ENCODE measurements at regions not wholly inside any gene's neighbourhood (a gene's known extent, or its start where the extent isn't known, plus 50 kb on each side); places are given as distances from the start of the nearest gene placed in this dataset.

DNA sequence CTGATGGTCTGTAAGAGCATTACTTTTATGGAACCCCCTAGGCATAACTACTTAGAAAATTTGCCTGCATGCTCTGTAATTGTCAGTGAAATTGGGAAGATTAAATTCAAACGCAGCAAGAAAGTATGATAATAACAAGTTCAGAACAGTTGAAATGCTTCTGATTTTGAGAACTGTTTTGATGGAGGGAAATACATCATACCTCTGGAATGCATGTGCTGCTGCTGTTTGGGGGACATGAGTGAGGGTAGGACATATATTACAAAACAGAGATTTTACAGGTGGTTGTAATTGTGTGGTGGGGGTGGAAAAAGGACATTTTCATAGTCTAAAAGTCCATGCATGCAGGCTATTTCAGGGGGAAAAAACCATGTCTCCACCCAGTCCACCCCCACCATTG lies 135.0 kb upstream of the DPH6 start:
- intact Hi-C loops (cut with micrococcal nuclease; ENCODE audit: unreplicated experiment) = no loop called here

GRCh38 chr15:35686347-35686746 lies 140.4 kb upstream of the DPH6 start:
- Histone ChIP-seq H3K9me3 (no peaks in the 10 kb centered on the region), H3K4me1 (no peaks in the 10 kb centered on the region), H3K27me3 (replicated peaks; ENCODE audit: control insufficient read depth, insufficient read depth, low read length) (no peaks in the 10 kb centered on the region), H3K36me3 (ENCODE audit: control insufficient read depth, insufficient read depth, low read length) (no peaks in the 10 kb centered on the region), H3K4me3 (ENCODE audit: low read depth, low read length) (no peak overlapping the region)
- TF ChIP-seq, protein P1, sequence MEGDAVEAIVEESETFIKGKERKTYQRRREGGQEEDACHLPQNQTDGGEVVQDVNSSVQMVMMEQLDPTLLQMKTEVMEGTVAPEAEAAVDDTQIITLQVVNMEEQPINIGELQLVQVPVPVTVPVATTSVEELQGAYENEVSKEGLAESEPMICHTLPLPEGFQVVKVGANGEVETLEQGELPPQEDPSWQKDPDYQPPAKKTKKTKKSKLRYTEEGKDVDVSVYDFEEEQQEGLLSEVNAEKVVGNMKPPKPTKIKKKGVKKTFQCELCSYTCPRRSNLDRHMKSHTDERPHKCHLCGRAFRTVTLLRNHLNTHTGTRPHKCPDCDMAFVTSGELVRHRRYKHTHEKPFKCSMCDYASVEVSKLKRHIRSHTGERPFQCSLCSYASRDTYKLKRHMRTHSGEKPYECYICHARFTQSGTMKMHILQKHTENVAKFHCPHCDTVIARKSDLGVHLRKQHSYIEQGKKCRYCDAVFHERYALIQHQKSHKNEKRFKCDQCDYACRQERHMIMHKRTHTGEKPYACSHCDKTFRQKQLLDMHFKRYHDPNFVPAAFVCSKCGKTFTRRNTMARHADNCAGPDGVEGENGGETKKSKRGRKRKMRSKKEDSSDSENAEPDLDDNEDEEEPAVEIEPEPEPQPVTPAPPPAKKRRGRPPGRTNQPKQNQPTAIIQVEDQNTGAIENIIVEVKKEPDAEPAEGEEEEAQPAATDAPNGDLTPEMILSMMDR (IDR thresholded peaks at IDR 0.05; ENCODE audit: insufficient read depth in 1 of 2, low read depth in 1 of 2, low read length in 1 of 2, severe bottlenecking in 1 of 2, unreplicated experiment in 1 of 2) = no peak
- no peak for DNase-seq
- intact Hi-C loops (cut with micrococcal nuclease; ENCODE audit: unreplicated experiment) = no loop called here
- H3K27ac Mint-ChIP-seq (ENCODE audit: unreplicated experiment) = no peak overlapping the region
- H3K9me3 Mint-ChIP-seq (ENCODE audit: unreplicated experiment) = peaks cover 6% of the 10 kb centered on the region
- H3K27me3 Mint-ChIP-seq (ENCODE audit: insufficient read depth, unreplicated experiment) = no peaks in the 10 kb centered on the region
- no peaks in the 10 kb centered on the region for H3K36me3 Mint-ChIP-seq (ENCODE audit: insufficient read depth, unreplicated experiment)
- BruUV-seq (replicated peaks) = no TSS peak
- POLR2A ChIA-PET = no interaction called here
- CTCF ChIA-PET = no interaction called here
- peaks cover 12% of the 10 kb centered on the region for H3K4me1 Mint-ChIP-seq (ENCODE audit: low read depth, unreplicated experiment)
- no peak overlapping the region for H3K4me3 Mint-ChIP-seq (ENCODE audit: unreplicated experiment)

More for the DNA sequence above, 135.0 kb upstream of the DPH6 start:
- Mint-ChIP-seq H3K9me3 (ENCODE audit: unreplicated experiment) (no peaks in the 10 kb centered on the region), H3K27ac (ENCODE audit: unreplicated experiment) (no peak overlapping the region), H3K4me1 (ENCODE audit: low read depth, unreplicated experiment) (no peaks in the 10 kb centered on the region), H3K27me3 (ENCODE audit: insufficient read depth, unreplicated experiment) (no peaks in the 10 kb centered on the region), H3K4me3 (ENCODE audit: unreplicated experiment) (no peak overlapping the region), H3K36me3 (ENCODE audit: insufficient read depth, unreplicated experiment) (no peaks in the 10 kb centered on the region)
- BruUV-seq (replicated peaks) = no TSS peak
- Histone ChIP-seq H3K4me1 (no peaks in the 10 kb centered on the region), H3K4me3 (ENCODE audit: low read depth, low read length) (no peak overlapping the region), H3K27me3 (replicated peaks; ENCODE audit: control insufficient read depth, insufficient read depth, low read length) (no peaks in the 10 kb centered on the region), H3K36me3 (ENCODE audit: control insufficient read depth, insufficient read depth, low read length) (no peaks in the 10 kb centered on the region), H3K9me3 (no peaks in the 10 kb centered on the region)
- POLR2A ChIA-PET = no interaction called here
- no peak for DNase-seq
- CTCF ChIA-PET = no interaction called here
- TF ChIP-seq, protein P1 (IDR thresholded peaks at IDR 0.05; ENCODE audit: insufficient read depth in 1 of 2, low read depth in 1 of 2, low read length in 1 of 2, severe bottlenecking in 1 of 2, unreplicated experiment in 1 of 2) = no peak

DNA sequence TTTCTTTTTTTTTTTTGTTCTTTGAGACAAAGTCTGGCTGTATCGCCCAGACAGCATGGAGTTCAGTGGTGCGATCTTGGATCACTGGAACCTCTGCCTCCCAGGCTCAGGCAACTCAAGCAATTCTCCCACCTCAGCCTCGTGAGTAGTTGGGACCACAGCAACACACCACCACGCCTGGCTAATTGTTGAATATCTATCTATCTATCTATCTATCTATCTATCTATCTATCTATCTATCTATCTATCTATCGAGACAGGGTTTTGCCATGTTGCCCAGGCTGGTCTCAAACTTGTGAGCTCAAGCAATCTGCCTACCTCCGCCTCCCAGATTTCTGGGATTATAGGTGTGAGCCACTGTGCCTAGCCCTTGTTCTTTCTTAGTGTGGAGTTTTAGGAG lies 143.3 kb upstream of the DPH6 start:
- peaks cover 17% of the 10 kb centered on the region for H3K4me1 ChIP-seq
- Mint-ChIP-seq H3K4me3 (ENCODE audit: unreplicated experiment) (no peak overlapping the region), H3K4me1 (ENCODE audit: low read depth, unreplicated experiment) (peaks cover 22% of the 10 kb centered on the region), H3K36me3 (ENCODE audit: insufficient read depth, unreplicated experiment) (no peaks in the 10 kb centered on the region), H3K27ac (ENCODE audit: unreplicated experiment) (no peak overlapping the region), H3K9me3 (ENCODE audit: unreplicated experiment) (peaks cover 6% of the 10 kb centered on the region), H3K27me3 (ENCODE audit: insufficient read depth, unreplicated experiment) (no peaks in the 10 kb centered on the region)
- CTCF ChIA-PET = no interaction called here
- BruUV-seq (replicated peaks) = no TSS peak
- H3K36me3 ChIP-seq (ENCODE audit: control insufficient read depth, insufficient read depth, low read length) = no peaks in the 10 kb centered on the region
- POLR2A ChIA-PET = no interaction called here
- H3K27me3 ChIP-seq (replicated peaks; ENCODE audit: control insufficient read depth, insufficient read depth, low read length) = no peaks in the 10 kb centered on the region
- intact Hi-C loops (cut with micrococcal nuclease; ENCODE audit: unreplicated experiment) = no loop called here
- DNase-seq = no peak
- TF ChIP-seq, protein P1 (IDR thresholded peaks at IDR 0.05; ENCODE audit: insufficient read depth in 1 of 2, low read depth in 1 of 2, low read length in 1 of 2, severe bottlenecking in 1 of 2, unreplicated experiment in 1 of 2) = no peak
- H3K9me3 ChIP-seq = no peaks in the 10 kb centered on the region
- H3K4me3 ChIP-seq (ENCODE audit: low read depth, low read length) = no peak overlapping the region

Measured in Caco-2 (cell line).